ENCODE measurements at regions not wholly inside any gene's neighbourhood (a gene's known extent, or its start where the extent isn't known, plus 50 kb on each side); places are given as distances from the start of the nearest gene placed in this dataset.

DNA sequence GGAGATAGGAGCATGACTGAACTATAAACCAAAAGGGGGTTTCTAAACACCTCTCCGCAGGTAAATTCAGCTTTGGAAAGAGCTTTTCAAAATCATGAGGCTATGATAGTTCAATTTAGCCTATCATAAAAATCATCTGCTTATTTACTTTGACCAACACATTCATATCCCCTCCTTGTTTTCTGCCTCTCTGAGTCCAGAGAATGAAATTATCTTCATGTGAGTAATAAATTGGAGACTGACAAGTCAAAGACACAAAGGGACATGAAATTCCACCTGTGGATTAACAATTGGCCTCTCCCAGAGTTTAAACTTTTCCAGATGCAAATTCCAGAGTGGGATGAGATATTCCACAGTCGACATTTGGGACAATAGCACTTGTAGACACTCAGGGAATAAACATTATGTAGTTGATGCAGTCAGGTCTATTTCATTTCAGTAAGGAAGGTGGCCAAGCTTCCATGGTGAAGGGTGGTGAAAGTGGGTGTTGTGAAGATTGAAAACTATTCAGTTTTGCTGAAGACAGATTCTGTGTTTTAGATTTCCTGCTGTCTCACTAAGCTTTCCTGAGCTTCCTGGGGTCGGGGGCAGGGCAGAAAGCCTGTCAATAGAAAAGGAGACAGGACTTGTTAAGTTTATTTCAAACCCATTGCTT, 84.7 kb downstream of the CDC42EP3 start:
- Histone ChIP-seq H3K79me2 (ENCODE audit: control insufficient read depth, insufficient read depth, low read length) (no peaks in the 10 kb centered on the region), H2AFZ (ENCODE audit: low read depth, low read length) (no peak overlapping the region), H4K20me1 (replicated peaks; ENCODE audit: control insufficient read depth, insufficient read depth, low read length) (no peaks in the 10 kb centered on the region), H3K4me1 (replicated peaks in 1 of 2; ENCODE audit: control insufficient read depth in 2 of 2, insufficient read depth in 2 of 2, low read length in 2 of 2) (peaks cover 0 to 31% of the 10 kb centered on the region in 2 experiments; a peak in 4 of 5 replicates), H3K4me3 (no peak overlapping the region), H3K9me3 (replicated peaks; ENCODE audit: control insufficient read depth, insufficient read depth, low read depth, low read length) (no peaks in the 10 kb centered on the region), H3K4me2 (ENCODE audit: insufficient read depth, low read length) (no peak overlapping the region), H3K27ac (ENCODE audit: extremely low read depth, low read depth, low read length) (no peak overlapping the region), H3K9me1 (ENCODE audit: control insufficient read depth, insufficient read depth, low read length) (no peaks in the 10 kb centered on the region), H3K27me3 (ENCODE audit: control insufficient read depth in 2 of 2, insufficient read depth in 2 of 2, low read length in 2 of 2) (no peaks in the 10 kb centered on the region), H3K36me3 (ENCODE audit: control insufficient read depth, insufficient read depth, low read length) (no peaks in the 10 kb centered on the region), H3K9ac (ENCODE audit: insufficient read depth in 1 of 2, low read depth in 2 of 2, low read length in 2 of 2) (no peak overlapping the region)
- intact Hi-C loops (cut with micrococcal nuclease) (no loop called here), in situ Hi-C loops (cut with MboI) (no loop called here)
- ChIA-PET POLR2A (no interaction called here), CTCF (ENCODE audit: low intra/inter-chr PET ratio) (no interaction called here)
- ATAC-seq (no peak), DNase-seq (ENCODE audit: extremely low read depth in 1 of 4, low spot score in 3 of 4) (no peak), FAIRE-seq (no peak)
- BruUV-seq (replicated peaks) = no TSS peak
- no peak for TF ChIP-seq MYNN (IDR thresholded peaks at IDR 0.05)
- no peak for TF ChIP-seq MYNN (CRISPR knock-in tag; IDR thresholded peaks at IDR 0.05)
- TF ChIP-seq FOSL1 (tag; conservative IDR thresholded peaks at IDR 0.05) = 0 out of 2 replicates have a peak, but pooled peaks have one; percentile 5
- no peak for TF ChIP-seq OTX1 (CRISPR knock-in tag; IDR thresholded peaks at IDR 0.05)
- no peak for TF ChIP-seq ZNF121 (CRISPR knock-in tag; conservative IDR thresholded peaks at IDR 0.05)
- TF ChIP-seq, protein P1, sequence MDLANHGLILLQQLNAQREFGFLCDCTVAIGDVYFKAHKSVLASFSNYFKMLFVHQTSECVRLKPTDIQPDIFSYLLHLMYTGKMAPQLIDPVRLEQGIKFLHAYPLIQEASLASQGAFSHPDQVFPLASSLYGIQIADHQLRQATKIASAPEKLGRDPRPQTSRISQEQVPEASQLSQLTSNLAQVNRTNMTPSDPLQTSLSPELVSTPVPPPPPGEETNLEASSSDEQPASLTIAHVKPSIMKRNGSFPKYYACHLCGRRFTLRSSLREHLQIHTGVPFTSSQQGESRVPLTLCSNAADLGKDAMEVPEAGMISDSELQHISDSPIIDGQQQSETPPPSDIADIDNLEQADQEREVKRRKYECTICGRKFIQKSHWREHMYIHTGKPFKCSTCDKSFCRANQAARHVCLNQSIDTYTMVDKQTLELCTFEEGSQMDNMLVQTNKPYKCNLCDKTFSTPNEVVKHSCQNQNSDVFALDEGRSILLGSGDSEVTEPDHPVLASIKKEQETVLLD (IDR thresholded peaks at IDR 0.05) = no peak
- TF ChIP-seq, protein P2, sequence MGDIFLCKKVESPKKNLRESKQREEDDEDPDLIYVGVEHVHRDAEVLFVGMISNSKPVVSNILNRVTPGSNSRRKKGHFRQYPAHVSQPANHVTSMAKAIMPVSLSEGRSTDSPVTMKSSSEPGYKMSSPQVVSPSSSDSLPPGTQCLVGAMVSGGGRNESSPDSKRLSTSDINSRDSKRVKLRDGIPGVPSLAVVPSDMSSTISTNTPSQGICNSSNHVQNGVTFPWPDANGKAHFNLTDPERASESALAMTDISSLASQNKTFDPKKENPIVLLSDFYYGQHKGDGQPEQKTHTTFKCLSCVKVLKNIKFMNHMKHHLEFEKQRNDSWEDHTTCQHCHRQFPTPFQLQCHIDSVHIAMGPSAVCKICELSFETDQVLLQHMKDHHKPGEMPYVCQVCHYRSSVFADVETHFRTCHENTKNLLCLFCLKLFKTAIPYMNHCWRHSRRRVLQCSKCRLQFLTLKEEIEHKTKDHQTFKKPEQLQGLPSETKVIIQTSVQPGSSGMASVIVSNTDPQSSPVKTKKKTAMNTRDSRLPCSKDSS (IDR thresholded peaks at IDR 0.05; ENCODE audit: low read depth, partially characterized antibody) = no peak
- TF ChIP-seq SOX6 (IDR thresholded peaks at IDR 0.05) = no peak
- 55% methylated on average over 3 of the region's 3 CpGs for WGBS (ENCODE audit: insufficient coverage, low coverage, missing lambda C conversion rate)

All from K562 (cell line).